ENCODE measurements at regions not wholly inside any gene's neighbourhood (a gene's known extent, or its start where the extent isn't known, plus 50 kb on each side); places are given as distances from the start of the nearest gene placed in this dataset.
"Not testable (repeated sequence)": the region's sequence is repeated elsewhere in the genome, so short reads cannot be mapped to it uniquely, and the experiment has no call there.

DNA sequence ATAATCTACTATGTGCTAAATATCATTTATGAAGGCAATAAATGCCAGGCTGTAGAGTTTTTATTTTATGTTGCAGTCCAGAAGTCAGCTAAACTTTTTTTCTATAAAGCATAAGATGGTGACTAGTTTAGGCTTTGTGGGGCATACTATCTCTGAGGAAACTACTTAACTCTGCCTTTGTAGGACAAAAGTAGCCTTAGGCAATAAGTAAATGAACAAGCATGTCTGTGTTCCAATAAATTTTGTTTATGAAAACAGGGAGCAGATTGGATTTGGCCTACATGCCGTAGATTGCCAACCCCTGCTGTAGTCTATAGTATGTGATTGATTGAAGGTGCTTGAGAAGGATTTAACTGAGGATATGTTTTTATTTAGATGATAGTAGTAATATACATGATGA lies 502.5 kb upstream of the NAALADL2 start:
- H3K4me1 Mint-ChIP-seq (ENCODE audit: low read depth), result peaks cover 39% of the 10 kb centered on the region
- TF ChIP-seq, protein P1, sequence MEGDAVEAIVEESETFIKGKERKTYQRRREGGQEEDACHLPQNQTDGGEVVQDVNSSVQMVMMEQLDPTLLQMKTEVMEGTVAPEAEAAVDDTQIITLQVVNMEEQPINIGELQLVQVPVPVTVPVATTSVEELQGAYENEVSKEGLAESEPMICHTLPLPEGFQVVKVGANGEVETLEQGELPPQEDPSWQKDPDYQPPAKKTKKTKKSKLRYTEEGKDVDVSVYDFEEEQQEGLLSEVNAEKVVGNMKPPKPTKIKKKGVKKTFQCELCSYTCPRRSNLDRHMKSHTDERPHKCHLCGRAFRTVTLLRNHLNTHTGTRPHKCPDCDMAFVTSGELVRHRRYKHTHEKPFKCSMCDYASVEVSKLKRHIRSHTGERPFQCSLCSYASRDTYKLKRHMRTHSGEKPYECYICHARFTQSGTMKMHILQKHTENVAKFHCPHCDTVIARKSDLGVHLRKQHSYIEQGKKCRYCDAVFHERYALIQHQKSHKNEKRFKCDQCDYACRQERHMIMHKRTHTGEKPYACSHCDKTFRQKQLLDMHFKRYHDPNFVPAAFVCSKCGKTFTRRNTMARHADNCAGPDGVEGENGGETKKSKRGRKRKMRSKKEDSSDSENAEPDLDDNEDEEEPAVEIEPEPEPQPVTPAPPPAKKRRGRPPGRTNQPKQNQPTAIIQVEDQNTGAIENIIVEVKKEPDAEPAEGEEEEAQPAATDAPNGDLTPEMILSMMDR (IDR thresholded peaks at IDR 0.05), result no peak
- H3K4me3 Mint-ChIP-seq, result no peak overlapping the region
- DNase-seq, result no peak
- H3K36me3 Mint-ChIP-seq (ENCODE audit: low read depth), result peaks cover 4% of the 10 kb centered on the region; the same call in 1 of the 2 replicates
- H3K9me3 Mint-ChIP-seq, result no peaks in the 10 kb centered on the region
- peak overlapping the region; percentile 4; the same call in 1 of the 2 replicates for H3K27ac Mint-ChIP-seq
- H3K27me3 Mint-ChIP-seq (ENCODE audit: insufficient read depth), result no peaks in the 10 kb centered on the region

DNA sequence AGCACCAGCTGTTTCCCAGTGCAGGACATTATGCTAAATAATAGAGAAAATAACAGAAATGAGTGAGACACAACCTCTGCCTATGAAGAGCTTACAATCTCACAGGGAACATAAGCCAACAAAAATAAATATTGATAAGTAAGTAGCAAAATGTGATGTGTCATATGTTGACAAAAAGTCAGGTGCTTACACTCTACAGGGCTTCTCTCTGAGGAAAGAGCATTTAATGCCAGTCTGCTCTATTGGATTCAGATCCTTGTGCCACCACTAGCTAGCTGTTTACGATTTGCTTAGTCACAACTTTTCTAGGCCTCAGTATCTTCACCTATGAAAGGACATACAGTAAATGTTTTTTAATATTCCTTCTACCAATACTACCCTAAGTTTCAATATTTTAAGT lies 500.9 kb upstream of the NAALADL2 start:
- no peak overlapping the region for H3K4me3 Mint-ChIP-seq
- H3K27ac Mint-ChIP-seq, result no peak overlapping the region
- no peaks in the 10 kb centered on the region for H3K36me3 Mint-ChIP-seq (ENCODE audit: low read depth)
- TF ChIP-seq, protein P1 (IDR thresholded peaks at IDR 0.05), result no peak
- DNase-seq, result no peak
- H3K9me3 Mint-ChIP-seq, result no peaks in the 10 kb centered on the region
- no peaks in the 10 kb centered on the region for H3K27me3 Mint-ChIP-seq (ENCODE audit: insufficient read depth)
- peaks cover 36% of the 10 kb centered on the region for H3K4me1 Mint-ChIP-seq (ENCODE audit: low read depth)

DNA sequence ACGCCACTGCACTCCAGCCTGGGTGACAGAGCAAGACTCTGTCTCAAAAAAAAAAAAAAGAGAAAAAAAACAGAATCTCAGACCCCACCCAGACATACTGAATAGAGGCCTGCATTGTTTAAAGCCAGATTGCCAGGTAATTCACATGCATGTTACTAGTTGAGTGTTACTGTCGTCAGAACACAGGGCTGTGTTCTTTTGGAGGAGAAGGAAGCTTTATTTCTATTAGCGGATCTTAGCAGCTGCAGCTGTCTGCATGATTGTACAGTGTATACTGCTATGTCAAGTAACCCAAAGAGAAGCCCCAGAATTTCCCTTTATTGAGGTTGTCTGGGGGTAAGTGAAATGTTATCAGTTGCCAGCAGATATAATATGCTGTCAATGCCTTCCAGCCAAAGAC lies 496.6 kb upstream of the NAALADL2 start:
- H3K27ac Mint-ChIP-seq, result no peak overlapping the region
- no peaks in the 10 kb centered on the region for H3K9me3 Mint-ChIP-seq
- TF ChIP-seq, protein P1 (IDR thresholded peaks at IDR 0.05), result no peak
- peaks cover 14% of the 10 kb centered on the region for H3K4me1 Mint-ChIP-seq (ENCODE audit: low read depth)
- DNase-seq, result no peak
- H3K36me3 Mint-ChIP-seq (ENCODE audit: low read depth), result no peaks in the 10 kb centered on the region
- H3K27me3 Mint-ChIP-seq (ENCODE audit: insufficient read depth), result no peaks in the 10 kb centered on the region; the same call in 1 of the 2 replicates
- H3K4me3 Mint-ChIP-seq, result no peak overlapping the region

DNA sequence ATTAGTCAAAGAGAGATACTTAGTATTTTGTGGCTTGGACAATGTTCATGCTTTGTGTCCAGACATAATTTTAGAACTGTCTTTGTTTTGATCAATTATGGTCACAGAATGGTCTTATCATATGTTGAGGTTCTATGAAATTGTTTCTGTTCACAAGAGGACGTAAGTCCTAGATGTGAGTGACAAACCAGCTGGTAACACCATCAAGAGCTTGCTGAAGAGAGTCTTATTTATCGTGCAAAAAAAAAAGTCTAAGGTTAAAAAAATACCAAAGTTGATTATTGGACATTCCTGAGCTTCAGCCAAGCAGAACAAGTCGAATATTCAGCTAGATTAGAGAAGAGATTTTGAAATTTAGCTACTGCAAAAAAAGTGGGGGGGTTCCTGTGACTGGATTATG lies 495.9 kb upstream of the NAALADL2 start:
- no peak for DNase-seq
- Mint-ChIP-seq H3K27ac (no peak overlapping the region), H3K36me3 (ENCODE audit: low read depth) (no peaks in the 10 kb centered on the region), H3K27me3 (ENCODE audit: insufficient read depth) (no peaks in the 10 kb centered on the region; the same call in 1 of the 2 replicates), H3K9me3 (no peaks in the 10 kb centered on the region), H3K4me3 (no peak overlapping the region), H3K4me1 (ENCODE audit: low read depth) (peaks cover 14% of the 10 kb centered on the region)
- TF ChIP-seq, protein P1 (IDR thresholded peaks at IDR 0.05), result no peak

DNA sequence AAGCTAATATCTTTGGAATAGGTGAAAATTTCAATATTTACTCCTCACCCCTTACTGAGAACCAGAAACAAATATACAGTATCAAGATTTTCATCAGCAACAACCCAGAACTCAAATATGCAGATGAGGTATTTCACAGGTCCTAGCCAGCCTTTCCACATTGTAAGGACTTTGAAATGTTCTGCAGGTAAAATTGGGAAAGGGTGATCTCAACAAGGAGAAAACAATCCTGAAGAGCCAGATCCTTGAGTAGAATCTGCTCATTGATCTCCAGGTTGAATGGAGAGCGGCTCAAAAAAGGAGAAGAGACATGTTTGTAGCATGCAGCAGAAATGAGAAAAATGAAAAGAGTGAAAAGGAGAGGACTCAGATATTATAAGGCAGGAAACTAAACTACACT lies 493.3 kb upstream of the NAALADL2 start:
- Mint-ChIP-seq H3K4me1 (ENCODE audit: low read depth) (peaks cover 14% of the 10 kb centered on the region), H3K36me3 (ENCODE audit: low read depth) (no peaks in the 10 kb centered on the region; the same call in 1 of the 2 replicates), H3K27ac (no peak overlapping the region), H3K27me3 (ENCODE audit: insufficient read depth) (no peaks in the 10 kb centered on the region; the same call in 1 of the 2 replicates), H3K9me3 (no peaks in the 10 kb centered on the region), H3K4me3 (no peak overlapping the region)
- TF ChIP-seq, protein P1 (IDR thresholded peaks at IDR 0.05), result no peak
- no peak for DNase-seq

DNA sequence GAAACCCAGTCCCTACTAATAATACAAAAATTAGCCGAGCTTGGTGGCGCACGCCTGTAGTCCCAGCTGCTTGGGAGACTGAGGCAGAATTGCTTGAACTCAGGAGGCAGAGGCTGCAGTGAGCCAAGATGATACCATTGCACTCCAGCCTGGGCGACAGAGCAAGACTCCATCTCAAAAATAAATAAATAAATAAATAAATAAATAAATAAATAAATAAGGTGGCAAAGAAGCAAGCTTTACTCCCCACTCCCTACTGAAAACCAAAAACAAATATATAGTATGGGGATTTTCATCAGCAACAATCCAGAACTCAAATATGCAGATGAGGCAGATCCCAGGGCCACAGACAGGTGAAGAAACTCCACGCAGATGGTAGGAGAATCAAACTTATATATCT lies 492.2 kb upstream of the NAALADL2 start:
- H3K27me3 Mint-ChIP-seq (ENCODE audit: insufficient read depth); H3K36me3 Mint-ChIP-seq (ENCODE audit: low read depth); H3K4me3 Mint-ChIP-seq; DNase-seq; H3K9me3 Mint-ChIP-seq; H3K27ac Mint-ChIP-seq: not testable (repeated sequence)
- peaks cover 14% of the 10 kb centered on the region for H3K4me1 Mint-ChIP-seq (ENCODE audit: low read depth)
